CD4-positive, alpha-beta T cell (primary cell): ENCODE measurements at regions not wholly inside any gene's neighbourhood (a gene's known extent, or its start where the extent isn't known, plus 50 kb on each side); places are given as distances from the start of the nearest gene placed in this dataset.

Experiments used
- ATAC-seq: fragments of 200-7000 bp; cut with Tn5 transposase; one replicate; pipeline ENCODE4 v1.10.0; 2022; ENCODE audit warnings: mild to moderate bottlenecking; ENCODE audit not compliant: poor library complexity
- CTCF ChIA-PET: fragments of 350-600 bp; sonication (Branson Sonifier 250); formaldehyde crosslinking; loops from one replicate; lab custom pipeline; 2021; ENCODE audit warnings: antibody characterized with exemption, inconsistent platforms; lab: Charles Lee
- POLR2A ChIA-PET: fragments of 350-600 bp; sonication (Branson Sonifier 250); formaldehyde crosslinking; loops from one replicate; lab custom pipeline; 2021; ENCODE audit warnings: antibody characterized with exemption, inconsistent platforms; lab: Charles Lee
- DNase-seq, 14 experiments: peaks; one replicate each; pipeline ENCODE4 v3.0.0-alpha.2; 2013 to 2020; ENCODE audit warnings: mixed read lengths in 2 of 14
- H3K27ac ChIP-seq, 2 donors: one replicate each; pipeline versions ENCODE4 v1.5.1 to v1.7.0; 2013; ENCODE audit warnings: low read length in 2 of 2, low read depth in 1 of 2, mild to moderate bottlenecking in 1 of 2
- H3K27me3 ChIP-seq, 2 experiments: 1 replicate in 1 of 2; 2 replicates in 1 of 2; pipeline versions ENCODE4 v1.6.1 to v1.7.0; 2013; ENCODE audit warnings: low read length in 2 of 2, control low read depth in 1 of 2, mild to moderate bottlenecking in 1 of 2, moderate library complexity in 1 of 2; ENCODE audit not compliant: insufficient read depth in 2 of 2, control insufficient read depth in 1 of 2
- H3K36me3 ChIP-seq: one replicate; pipeline ENCODE4 v1.6.1; 2013; ENCODE audit warnings: low read length, control low read depth; ENCODE audit not compliant: insufficient read depth
- H3K4me1 ChIP-seq: one replicate; pipeline ENCODE4 v1.6.1; 2013; ENCODE audit warnings: low read length, control low read depth; ENCODE audit not compliant: insufficient read depth
- H3K4me3 ChIP-seq: one replicate; pipeline ENCODE4 v1.5.1; 2013; ENCODE audit warnings: mild to moderate bottlenecking, low read length, moderate library complexity
- H3K9me3 ChIP-seq, 2 experiments: 1 replicate in 1 of 2; 2 replicates in 1 of 2; pipeline versions ENCODE4 v1.6.1 to v1.7.0; 2013; ENCODE audit warnings: low read length in 2 of 2, mild to moderate bottlenecking in 2 of 2, control low read depth in 1 of 2, moderate library complexity in 1 of 2; ENCODE audit not compliant: control insufficient read depth in 1 of 2, insufficient read depth in 1 of 2
- H3K27ac Mint-ChIP-seq: one replicate; pipeline ENCODE4 v1.8.0; 2020; ENCODE audit warnings: mixed read lengths
- H3K27me3 Mint-ChIP-seq: one replicate; pipeline ENCODE4 v1.8.0; 2021; ENCODE audit warnings: mixed read lengths
- H3K36me3 Mint-ChIP-seq: one replicate; pipeline ENCODE4 v1.8.0; 2021; ENCODE audit warnings: low read depth, mixed read lengths
- H3K4me1 Mint-ChIP-seq: one replicate; pipeline ENCODE4 v1.8.0; 2021; ENCODE audit warnings: low read depth, mixed read lengths
- H3K4me3 Mint-ChIP-seq: one replicate; pipeline ENCODE4 v1.8.0; 2020; ENCODE audit warnings: mild to moderate bottlenecking, mixed read lengths
- H3K9me3 Mint-ChIP-seq: one replicate; pipeline ENCODE4 v1.8.0; 2020; ENCODE audit warnings: mixed read lengths
- CTCF ChIP-seq: fragments of 200-600 bp; IDR thresholded peaks from one replicate; pipeline ENCODE4 v1.8.0; 2022; ENCODE audit warnings: antibody characterized with exemption, mild to moderate bottlenecking
- intact Hi-C, 2 experiments: fragments of 100-400 bp; cut with DNase I in 1 of 2; cut with micrococcal nuclease in 1 of 2; formaldehyde crosslinking; loops; one replicate each; pipeline versions ENCODE4 v1.15.1 to v1.9.0; 2023 to 2025; cut with DNase I, micrococcal nuclease

GRCh38 chr13:111866731-111867245 lies 200.2 kb upstream of the SOX1 start:
- Mint-ChIP-seq H3K4me1 (no peaks in the 10 kb centered on the region), H3K4me3 (no peak overlapping the region), H3K36me3 (no peaks in the 10 kb centered on the region), H3K9me3 (peaks cover 4% of the 10 kb centered on the region), H3K27ac (no peak overlapping the region), H3K27me3 (no peaks in the 10 kb centered on the region)
- ATAC-seq (no peak), DNase-seq (no peak)
- Histone ChIP-seq H3K27ac (no peak overlapping the region), H3K4me1 (no peaks in the 10 kb centered on the region), H3K27me3 (peaks cover 0 to 2% of the 10 kb centered on the region in 2 experiments), H3K4me3 (no peak overlapping the region), H3K9me3 (peaks cover 0 to 23% of the 10 kb centered on the region in 2 experiments), H3K36me3 (no peaks in the 10 kb centered on the region)
- TF ChIP-seq CTCF: no peak
- CTCF ChIA-PET: no interaction called here
- POLR2A ChIA-PET: no interaction called here
- intact Hi-C loops: no loop called here

GRCh38 chr13:111867657-111868056 lies 199.3 kb upstream of the SOX1 start:
- ATAC-seq (no peak), DNase-seq (no peak)
- Histone ChIP-seq H3K9me3 (peaks cover 0 to 21% of the 10 kb centered on the region in 2 experiments), H3K4me1 (no peaks in the 10 kb centered on the region), H3K27ac (no peak overlapping the region), H3K36me3 (no peaks in the 10 kb centered on the region), H3K4me3 (no peak overlapping the region), H3K27me3 (peaks cover under 1 to 5% of the 10 kb centered on the region in 2 experiments)
- intact Hi-C loops: no loop called here
- no peak for TF ChIP-seq CTCF
- ChIA-PET CTCF (no interaction called here), POLR2A (no interaction called here)
- Mint-ChIP-seq H3K36me3 (no peaks in the 10 kb centered on the region), H3K27ac (no peak overlapping the region), H3K4me3 (no peak overlapping the region), H3K27me3 (no peaks in the 10 kb centered on the region), H3K9me3 (peaks cover 4% of the 10 kb centered on the region), H3K4me1 (no peaks in the 10 kb centered on the region)

- H3K27ac Mint-ChIP-seq: no peak overlapping the region
- CTCF ChIA-PET: no interaction called here
- intact Hi-C loops: no loop called here
- Histone ChIP-seq H3K27me3 (peaks cover 2 to 5% of the 10 kb centered on the region in 2 experiments), H3K4me3 (no peak overlapping the region), H3K27ac (no peak overlapping the region), H3K4me1 (no peaks in the 10 kb centered on the region), H3K36me3 (no peaks in the 10 kb centered on the region), H3K9me3 (peaks cover 0 to 14% of the 10 kb centered on the region in 2 experiments)
- DNase-seq (no peak), ATAC-seq (no peak)
- H3K9me3 Mint-ChIP-seq: peaks cover 4% of the 10 kb centered on the region
- H3K4me1 Mint-ChIP-seq: no peaks in the 10 kb centered on the region
- no peak overlapping the region for H3K4me3 Mint-ChIP-seq
- H3K27me3 Mint-ChIP-seq: peaks cover 4% of the 10 kb centered on the region
- POLR2A ChIA-PET: no interaction called here
- no peak for TF ChIP-seq CTCF
- no peaks in the 10 kb centered on the region for H3K36me3 Mint-ChIP-seq
These were observed 198.2 kb upstream of the SOX1 start for GRCh38 chr13:111868716-111869115.
